HG02870 (cell line): ENCODE measurements at regions not wholly inside any gene's neighbourhood (a gene's known extent, or its start where the extent isn't known, plus 50 kb on each side); places are given as distances from the start of the nearest gene placed in this dataset.
"Not testable (repeated sequence)": the region's sequence is repeated elsewhere in the genome, so short reads cannot be mapped to it uniquely, and the experiment has no call there.

Experiments
- ATAC-seq: cut with Tn5 transposase; IDR thresholded peaks from one replicate; pipeline ENCODE4 v1.9.1; 2021; ENCODE audit warnings: mild to moderate bottlenecking, moderate library complexity; ENCODE audit not compliant: unreplicated experiment

- no peak for ATAC-seq
Measured at GRCh38 chr2:58319481-58319880, 78.4 kb upstream of the FANCL start.

- not testable (repeated sequence) for ATAC-seq
Measured at GRCh38 chr2:58318949-58319348, 77.8 kb upstream of the FANCL start.

GRCh38 chr2:58313926-58314325 is 72.8 kb upstream of the FANCL start:
- ATAC-seq: no peak

GRCh38 chr2:58308435-58308834 is 67.3 kb upstream of the FANCL start:
- ATAC-seq: no peak

GRCh38 chr2:58304843-58305242 is 63.7 kb upstream of the FANCL start:
- ATAC-seq: no peak

GRCh38 chr2:58299123-58299522 is 58.0 kb upstream of the FANCL start:
- no peak for ATAC-seq

- no peak for ATAC-seq
Measured at GRCh38 chr2:58293056-58293455, 51.9 kb upstream of the FANCL start.

- ATAC-seq: no peak
Measured at GRCh38 chr2:58291726-58292438, 50.8 kb upstream of the FANCL start.
